ENCODE measurements at regions not wholly inside any gene's neighbourhood (a gene's known extent, or its start where the extent isn't known, plus 50 kb on each side); places are given as distances from the start of the nearest gene placed in this dataset.

DNA sequence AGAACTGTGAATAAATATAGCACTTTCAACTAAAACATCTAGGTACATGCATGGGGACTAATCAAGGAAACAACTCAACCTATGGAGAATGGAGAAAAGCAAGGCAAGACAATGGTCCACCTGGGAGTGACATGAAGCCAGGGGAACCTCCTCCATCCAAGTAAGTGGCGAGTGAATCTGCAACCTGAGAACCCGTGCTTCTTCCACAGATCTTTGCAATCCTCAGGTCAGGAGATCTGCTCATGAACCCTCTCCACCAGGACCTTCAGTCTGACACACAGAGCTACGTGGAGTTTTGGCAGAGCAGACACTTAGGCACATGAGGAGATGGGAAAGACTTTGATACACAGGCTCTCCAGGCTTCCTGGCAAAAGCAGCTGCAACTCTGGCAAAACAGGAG, 58.8 kb upstream of the KHDRBS2 start:
- intact Hi-C loops (cut with micrococcal nuclease; ENCODE audit: unreplicated experiment), result no loop called here
- H3K9me3 ChIP-seq (ENCODE audit: low read depth, low read length, poor library complexity, severe bottlenecking), result peaks cover 18% of the 10 kb centered on the region
- DNase-seq (ENCODE audit: low spot score), result no peak
- ChIA-PET CTCF (no interaction called here), POLR2A (ENCODE audit: low non-redundant PET) (no interaction called here)
- no peak for TF ChIP-seq EZH2 (IDR thresholded peaks at IDR 0.05; ENCODE audit: borderline replicate concordance, low read depth, low read length, poor library complexity, severe bottlenecking)
- TF ChIP-seq, protein P1, sequence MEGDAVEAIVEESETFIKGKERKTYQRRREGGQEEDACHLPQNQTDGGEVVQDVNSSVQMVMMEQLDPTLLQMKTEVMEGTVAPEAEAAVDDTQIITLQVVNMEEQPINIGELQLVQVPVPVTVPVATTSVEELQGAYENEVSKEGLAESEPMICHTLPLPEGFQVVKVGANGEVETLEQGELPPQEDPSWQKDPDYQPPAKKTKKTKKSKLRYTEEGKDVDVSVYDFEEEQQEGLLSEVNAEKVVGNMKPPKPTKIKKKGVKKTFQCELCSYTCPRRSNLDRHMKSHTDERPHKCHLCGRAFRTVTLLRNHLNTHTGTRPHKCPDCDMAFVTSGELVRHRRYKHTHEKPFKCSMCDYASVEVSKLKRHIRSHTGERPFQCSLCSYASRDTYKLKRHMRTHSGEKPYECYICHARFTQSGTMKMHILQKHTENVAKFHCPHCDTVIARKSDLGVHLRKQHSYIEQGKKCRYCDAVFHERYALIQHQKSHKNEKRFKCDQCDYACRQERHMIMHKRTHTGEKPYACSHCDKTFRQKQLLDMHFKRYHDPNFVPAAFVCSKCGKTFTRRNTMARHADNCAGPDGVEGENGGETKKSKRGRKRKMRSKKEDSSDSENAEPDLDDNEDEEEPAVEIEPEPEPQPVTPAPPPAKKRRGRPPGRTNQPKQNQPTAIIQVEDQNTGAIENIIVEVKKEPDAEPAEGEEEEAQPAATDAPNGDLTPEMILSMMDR (conservative IDR thresholded peaks at IDR 0.05; ENCODE audit: low read depth, low read length), result no peak
- H3K4me3 ChIP-seq (ENCODE audit: low read depth, low read length, poor library complexity, severe bottlenecking), result no peak overlapping the region
- no peak overlapping the region for H3K27ac ChIP-seq (ENCODE audit: low read depth, low read length, poor library complexity, severe bottlenecking)
- BruUV-seq (replicated peaks), result no TSS peak
- H3K36me3 ChIP-seq (ENCODE audit: insufficient read depth, low read length, poor library complexity, severe bottlenecking), result no peaks in the 10 kb centered on the region
- no peaks in the 10 kb centered on the region for H3K27me3 ChIP-seq (replicated peaks; ENCODE audit: insufficient read depth, low read depth, low read length, poor library complexity)
- H3K4me1 ChIP-seq (ENCODE audit: insufficient read depth, low read length, poor library complexity, severe bottlenecking), result no peaks in the 10 kb centered on the region

DNA sequence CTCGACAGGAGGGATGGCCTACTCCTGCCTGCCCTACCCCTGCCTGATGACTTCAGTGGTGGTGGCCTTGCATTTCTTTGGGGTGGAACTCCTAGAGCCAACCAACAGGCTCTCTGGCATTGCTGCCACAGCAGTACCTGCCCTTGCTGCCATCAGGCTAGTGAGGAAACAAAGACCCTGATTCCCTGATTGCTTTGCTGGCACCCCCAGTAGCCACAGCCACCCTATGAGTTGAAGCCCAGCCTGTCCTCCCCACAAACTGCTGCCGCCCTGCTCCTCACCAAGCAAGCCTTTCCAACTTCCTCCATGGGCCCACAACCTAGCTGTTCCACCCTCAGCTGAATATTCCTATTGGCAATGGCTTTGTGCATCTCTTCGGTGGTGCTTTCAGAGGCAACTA, 52.5 kb upstream of the KHDRBS2 start:
- POLR2A ChIA-PET (ENCODE audit: low non-redundant PET), result no interaction called here

More for the DNA sequence above, 52.5 kb upstream of the KHDRBS2 start:
- no peaks in the 10 kb centered on the region for H3K4me1 ChIP-seq (ENCODE audit: insufficient read depth, low read length, poor library complexity, severe bottlenecking)
- no peaks in the 10 kb centered on the region for H3K36me3 ChIP-seq (ENCODE audit: insufficient read depth, low read length, poor library complexity, severe bottlenecking)
- H3K27me3 ChIP-seq (replicated peaks; ENCODE audit: insufficient read depth, low read depth, low read length, poor library complexity), result no peaks in the 10 kb centered on the region
- intact Hi-C loops (cut with micrococcal nuclease; ENCODE audit: unreplicated experiment), result no loop called here
- DNase-seq (ENCODE audit: low spot score), result no peak
- BruUV-seq (replicated peaks), result no TSS peak
- no peak overlapping the region for H3K4me3 ChIP-seq (ENCODE audit: low read depth, low read length, poor library complexity, severe bottlenecking)
- H3K27ac ChIP-seq (ENCODE audit: low read depth, low read length, poor library complexity, severe bottlenecking), result no peak overlapping the region
- TF ChIP-seq, protein P1 (conservative IDR thresholded peaks at IDR 0.05; ENCODE audit: low read depth, low read length), result no peak
- TF ChIP-seq EZH2 (IDR thresholded peaks at IDR 0.05; ENCODE audit: borderline replicate concordance, low read depth, low read length, poor library complexity, severe bottlenecking), result no peak
- peaks cover 45% of the 10 kb centered on the region for H3K9me3 ChIP-seq (ENCODE audit: low read depth, low read length, poor library complexity, severe bottlenecking)
- CTCF ChIA-PET, result no interaction called here

Measured in A673 (cell line).